HepG2 (cell line): ENCODE measurements at regions not wholly inside any gene's neighbourhood (a gene's known extent, or its start where the extent isn't known, plus 50 kb on each side); places are given as distances from the start of the nearest gene placed in this dataset.

Experiments
- CREM ChIP-seq, 2 experiments: sonication (generic) in 1 of 2; formaldehyde crosslinking in 1 of 2; IDR thresholded peaks; 2 replicates each; pipeline versions ENCODE4 v1.4.0 to v1.6.1; 2016 to 2020; ENCODE audit warnings: antibody characterized with exemption in 1 of 2, mild to moderate bottlenecking in 1 of 2, missing genetic modification reagents in 1 of 2
- MTA3 ChIP-seq: sonication (generic); formaldehyde crosslinking; IDR thresholded peaks from 2 replicates; pipeline ENCODE4 v1.4.0; 2020; ENCODE audit warnings: missing genetic modification reagents
- YY1 ChIP-seq: IDR thresholded peaks from 2 replicates; pipeline ENCODE4 v1.6.1; 2011; ENCODE audit warnings: low read length, low read depth, moderate library complexity, mild to moderate bottlenecking; ENCODE audit not compliant: insufficient read depth, insufficient replicate concordance
- ZFAT ChIP-seq: sonication (generic); formaldehyde crosslinking; conservative IDR thresholded peaks from 2 replicates; pipeline ENCODE4 v1.8.1; 2023; ENCODE audit warnings: missing genetic modification reagents, inconsistent platforms
- ZNF234 ChIP-seq: sonication (generic); formaldehyde crosslinking; conservative IDR thresholded peaks from 2 replicates; pipeline ENCODE4 v1.5.1; 2020; ENCODE audit warnings: mild to moderate bottlenecking, missing genetic modification reagents
- TF ChIP-seq, protein P1 (sequence below): sonication (generic); formaldehyde crosslinking; IDR thresholded peaks from 2 replicates; pipeline ENCODE4 v1.4.0; 2020; ENCODE audit warnings: missing genetic modification reagents

DNA sequence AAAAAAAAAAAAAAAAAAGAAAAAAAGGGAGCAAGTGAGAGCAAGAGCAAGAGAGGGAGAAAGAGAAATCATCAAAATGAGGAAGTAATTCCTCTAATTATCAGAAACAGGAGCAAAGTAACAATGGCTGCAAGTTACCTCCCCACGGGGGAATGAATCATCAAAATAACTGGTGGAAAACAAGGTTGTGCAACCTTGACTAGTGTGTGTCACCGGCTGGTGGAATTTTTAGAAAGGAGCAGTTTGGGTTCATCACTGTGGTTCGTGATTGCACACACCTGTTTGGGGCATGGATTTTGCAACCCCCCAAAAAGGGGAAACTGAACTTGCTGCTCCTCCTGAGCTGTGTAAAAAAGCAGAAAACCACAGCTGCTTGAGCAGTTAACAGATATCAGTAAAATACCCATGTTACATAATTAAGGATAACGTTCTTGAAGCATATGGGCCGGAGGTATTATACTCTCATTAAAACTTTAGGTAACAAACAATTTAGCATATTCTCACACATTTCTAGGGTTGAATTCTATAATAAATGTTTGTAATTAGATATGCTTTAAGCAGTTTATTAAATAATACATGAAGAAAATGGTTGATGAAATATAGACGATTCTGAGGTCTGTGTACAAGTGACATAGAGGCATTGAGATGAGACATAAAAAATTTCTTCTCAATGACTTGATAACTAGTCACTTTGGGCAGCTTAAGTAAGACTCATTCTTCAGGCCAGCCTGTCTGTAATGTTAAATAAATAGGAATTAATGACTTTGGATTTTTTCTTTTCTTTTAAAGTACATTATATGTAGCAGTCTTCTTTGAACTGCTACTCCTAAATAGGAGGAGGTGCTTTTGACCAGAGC, 184.2 kb upstream of the ZEB2 start:
- no peak for TF ChIP-seq CREM (IDR thresholded peaks at IDR 0.05)
- TF ChIP-seq CREM (CRISPR knock-in tag; IDR thresholded peaks at IDR 0.05), result no peak
- TF ChIP-seq, protein P1, sequence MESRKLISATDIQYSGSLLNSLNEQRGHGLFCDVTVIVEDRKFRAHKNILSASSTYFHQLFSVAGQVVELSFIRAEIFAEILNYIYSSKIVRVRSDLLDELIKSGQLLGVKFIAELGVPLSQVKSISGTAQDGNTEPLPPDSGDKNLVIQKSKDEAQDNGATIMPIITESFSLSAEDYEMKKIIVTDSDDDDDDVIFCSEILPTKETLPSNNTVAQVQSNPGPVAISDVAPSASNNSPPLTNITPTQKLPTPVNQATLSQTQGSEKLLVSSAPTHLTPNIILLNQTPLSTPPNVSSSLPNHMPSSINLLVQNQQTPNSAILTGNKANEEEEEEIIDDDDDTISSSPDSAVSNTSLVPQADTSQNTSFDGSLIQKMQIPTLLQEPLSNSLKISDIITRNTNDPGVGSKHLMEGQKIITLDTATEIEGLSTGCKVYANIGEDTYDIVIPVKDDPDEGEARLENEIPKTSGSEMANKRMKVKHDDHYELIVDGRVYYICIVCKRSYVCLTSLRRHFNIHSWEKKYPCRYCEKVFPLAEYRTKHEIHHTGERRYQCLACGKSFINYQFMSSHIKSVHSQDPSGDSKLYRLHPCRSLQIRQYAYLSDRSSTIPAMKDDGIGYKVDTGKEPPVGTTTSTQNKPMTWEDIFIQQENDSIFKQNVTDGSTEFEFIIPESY (CRISPR knock-in tag), result no peak
- no peak for TF ChIP-seq YY1
- no peak for TF ChIP-seq ZFAT
- TF ChIP-seq ZNF234 (CRISPR knock-in tag), result no peak
- TF ChIP-seq MTA3 (CRISPR knock-in tag), result no peak
